OCI-LY1 (cell line): ENCODE measurements at regions not wholly inside any gene's neighbourhood (a gene's known extent, or its start where the extent isn't known, plus 50 kb on each side); places are given as distances from the start of the nearest gene placed in this dataset.

Experiments used
- EZH2 ChIP-seq: fragments of 200-600 bp; sonication (generic), shearing (Covaris generic); IDR thresholded peaks from 2 replicates; pipeline ENCODE4 v1.8.0; 2017; ENCODE audit warnings: borderline replicate concordance, mixed run types, mild to moderate bottlenecking, antibody characterized with exemption, low read length, moderate library complexity, mixed read lengths
- TF ChIP-seq, protein P1 (sequence below): fragments of 200-600 bp; sonication (generic), shearing (Covaris generic); IDR thresholded peaks from 2 replicates; pipeline ENCODE4 v1.5.1; 2017; ENCODE audit warnings: mild to moderate bottlenecking, antibody characterized with exemption, low read length, moderate library complexity, mixed read lengths

DNA sequence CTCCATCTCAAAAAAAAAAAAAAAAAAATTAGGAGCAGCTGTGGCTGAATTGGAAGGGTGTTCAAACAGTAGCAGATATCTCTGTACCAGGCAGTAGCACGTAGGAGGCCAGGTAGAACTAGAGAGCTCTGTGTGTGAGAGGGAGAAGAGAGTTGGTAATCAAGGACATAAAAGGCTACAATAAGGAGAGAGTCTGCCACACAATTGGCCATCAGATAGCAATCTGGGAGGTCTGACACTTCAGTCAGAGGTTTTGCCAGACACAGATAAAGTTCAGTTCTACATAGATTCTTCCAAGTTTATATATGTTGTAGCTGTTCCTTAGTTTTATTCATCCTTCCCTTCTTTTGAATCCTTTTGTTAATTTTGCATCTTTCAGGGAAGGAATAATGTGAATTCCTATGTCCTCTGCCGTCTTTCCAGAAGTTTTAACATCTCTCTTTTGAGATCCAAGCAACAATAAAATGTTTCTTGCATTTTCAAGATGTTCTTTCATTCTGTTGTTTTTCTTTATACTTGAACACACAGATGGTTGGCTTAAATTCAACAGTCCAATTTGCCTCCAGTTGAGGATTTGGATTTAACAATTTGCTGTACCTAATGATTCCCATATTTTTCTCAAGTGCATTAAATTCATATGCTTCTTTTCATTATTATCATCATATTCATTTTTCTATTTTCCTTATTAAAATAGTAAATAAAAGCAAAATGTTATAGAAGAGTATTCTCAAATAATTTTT lies 600.3 kb upstream of the GCFC2 start:
- TF ChIP-seq EZH2: no peak
- TF ChIP-seq, protein P1, sequence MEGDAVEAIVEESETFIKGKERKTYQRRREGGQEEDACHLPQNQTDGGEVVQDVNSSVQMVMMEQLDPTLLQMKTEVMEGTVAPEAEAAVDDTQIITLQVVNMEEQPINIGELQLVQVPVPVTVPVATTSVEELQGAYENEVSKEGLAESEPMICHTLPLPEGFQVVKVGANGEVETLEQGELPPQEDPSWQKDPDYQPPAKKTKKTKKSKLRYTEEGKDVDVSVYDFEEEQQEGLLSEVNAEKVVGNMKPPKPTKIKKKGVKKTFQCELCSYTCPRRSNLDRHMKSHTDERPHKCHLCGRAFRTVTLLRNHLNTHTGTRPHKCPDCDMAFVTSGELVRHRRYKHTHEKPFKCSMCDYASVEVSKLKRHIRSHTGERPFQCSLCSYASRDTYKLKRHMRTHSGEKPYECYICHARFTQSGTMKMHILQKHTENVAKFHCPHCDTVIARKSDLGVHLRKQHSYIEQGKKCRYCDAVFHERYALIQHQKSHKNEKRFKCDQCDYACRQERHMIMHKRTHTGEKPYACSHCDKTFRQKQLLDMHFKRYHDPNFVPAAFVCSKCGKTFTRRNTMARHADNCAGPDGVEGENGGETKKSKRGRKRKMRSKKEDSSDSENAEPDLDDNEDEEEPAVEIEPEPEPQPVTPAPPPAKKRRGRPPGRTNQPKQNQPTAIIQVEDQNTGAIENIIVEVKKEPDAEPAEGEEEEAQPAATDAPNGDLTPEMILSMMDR: no peak
